Activated CD4-positive, alpha-beta T cell treated with anti-CD3 and anti-CD28 coated beads, Interleukin-2, amount 50 U/mL, for 48 hours (primary cell): ENCODE measurements at regions not wholly inside any gene's neighbourhood (a gene's known extent, or its start where the extent isn't known, plus 50 kb on each side); places are given as distances from the start of the nearest gene placed in this dataset.

Experiments used
- DNase-seq, 2 experiments: peaks; one replicate each; pipeline ENCODE4 v3.0.0-alpha.2; 2020

DNA sequence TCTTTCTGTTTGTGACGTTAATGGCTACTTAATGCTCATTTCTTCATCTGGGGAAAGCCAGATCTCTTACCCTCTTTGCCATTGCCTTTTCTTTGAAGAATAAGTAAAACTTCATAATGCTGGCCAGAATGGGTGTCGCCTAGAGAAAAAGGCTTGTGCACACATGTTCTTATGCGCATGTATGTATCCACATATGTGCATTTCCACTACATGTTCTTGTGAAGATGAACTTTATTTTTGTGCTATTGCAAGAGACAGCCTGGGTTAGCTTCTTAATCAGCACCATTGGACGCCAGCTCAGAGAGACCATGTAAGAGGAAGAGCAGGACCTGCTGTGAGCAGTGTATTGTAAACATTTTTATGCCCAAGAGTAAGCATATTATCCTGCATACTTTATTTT is 178.7 kb downstream of the SPRY1 start:
- no peak for DNase-seq

DNA sequence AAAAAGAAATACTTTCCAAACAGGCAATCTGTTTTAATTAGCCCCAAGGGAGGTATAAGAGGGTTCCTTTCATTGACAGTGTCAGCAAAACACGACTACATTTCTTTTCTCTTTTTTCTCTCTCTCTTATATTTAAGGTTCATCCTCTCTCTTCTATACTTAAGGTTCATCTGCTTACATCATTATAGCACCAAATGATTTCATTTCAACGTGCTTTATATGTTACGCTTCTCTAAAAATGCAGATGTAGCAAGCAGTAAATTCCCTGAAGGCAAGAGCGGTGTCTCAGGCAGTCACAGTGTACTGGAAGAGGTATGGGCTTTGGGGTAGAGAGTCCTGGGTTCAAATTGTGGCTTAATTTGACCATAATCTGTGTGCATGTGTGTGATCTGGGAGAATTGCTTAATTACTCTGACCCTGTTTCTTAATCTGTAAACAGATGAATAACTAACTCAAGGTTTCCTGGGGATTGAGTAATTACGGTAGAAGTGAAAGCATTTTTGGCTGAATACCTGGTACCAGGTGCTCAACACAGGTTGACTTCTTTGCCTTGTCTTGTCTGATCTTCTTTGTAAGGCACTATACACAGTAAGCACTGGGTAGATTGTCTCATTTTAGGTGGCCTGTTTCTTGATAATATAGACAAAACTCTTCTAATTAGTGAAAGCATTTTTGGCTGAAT is 180.8 kb downstream of the SPRY1 start:
- DNase-seq = no peak

DNA sequence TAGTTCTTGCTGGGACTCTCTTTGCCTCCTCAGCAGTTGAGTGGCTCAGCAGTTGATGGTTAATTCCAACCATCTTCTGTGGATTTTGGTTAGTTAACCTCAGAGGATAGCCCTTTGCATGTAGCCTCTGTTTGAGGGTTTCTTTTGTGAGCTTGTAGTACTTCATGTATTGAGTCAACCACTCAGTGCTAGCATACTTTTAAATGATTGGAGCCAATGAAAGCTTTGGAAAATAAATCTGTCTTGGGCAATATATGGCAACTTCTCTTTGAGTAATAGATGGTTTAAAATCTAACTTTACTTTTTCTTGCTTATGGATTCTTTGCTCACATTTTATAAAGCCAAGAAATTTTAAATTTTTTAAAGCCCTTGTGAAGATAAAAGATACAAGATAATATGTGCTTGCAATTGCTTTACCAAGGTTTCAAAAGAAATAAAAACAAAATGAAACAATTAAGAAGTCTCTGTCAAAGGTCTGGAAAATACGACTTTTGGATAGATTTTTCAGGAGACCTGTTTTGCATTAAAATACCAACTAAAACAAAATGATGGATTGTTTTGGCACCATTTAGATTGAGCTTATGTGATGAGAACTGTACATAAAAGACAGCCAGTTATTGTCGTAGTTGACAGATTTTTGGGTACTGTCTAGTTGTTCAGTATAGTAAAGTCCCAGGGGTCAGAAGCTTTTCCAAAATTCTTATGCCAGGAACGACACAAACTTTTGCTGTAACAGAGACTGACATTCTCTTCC is 181.9 kb downstream of the SPRY1 start:
- no peak for DNase-seq

DNA sequence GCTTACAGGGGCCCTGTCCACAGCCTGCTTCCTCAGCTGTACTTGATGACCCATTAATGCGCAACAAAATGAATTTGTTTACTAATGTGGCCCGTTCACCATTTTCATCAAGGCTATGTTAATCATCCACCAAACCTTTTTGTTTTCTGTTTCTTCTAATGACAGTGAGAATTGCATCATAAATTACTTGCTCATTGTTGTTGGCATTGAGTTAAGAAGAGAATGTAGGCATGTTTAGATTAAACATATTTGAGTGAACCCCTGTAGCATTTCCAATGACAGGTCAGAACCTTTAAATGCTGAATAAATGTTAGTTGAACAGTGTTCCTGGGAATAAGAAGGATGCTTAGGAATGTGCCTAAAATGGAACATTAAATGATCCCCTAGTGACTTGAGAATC is 183.4 kb downstream of the SPRY1 start:
- DNase-seq = no peak

DNA sequence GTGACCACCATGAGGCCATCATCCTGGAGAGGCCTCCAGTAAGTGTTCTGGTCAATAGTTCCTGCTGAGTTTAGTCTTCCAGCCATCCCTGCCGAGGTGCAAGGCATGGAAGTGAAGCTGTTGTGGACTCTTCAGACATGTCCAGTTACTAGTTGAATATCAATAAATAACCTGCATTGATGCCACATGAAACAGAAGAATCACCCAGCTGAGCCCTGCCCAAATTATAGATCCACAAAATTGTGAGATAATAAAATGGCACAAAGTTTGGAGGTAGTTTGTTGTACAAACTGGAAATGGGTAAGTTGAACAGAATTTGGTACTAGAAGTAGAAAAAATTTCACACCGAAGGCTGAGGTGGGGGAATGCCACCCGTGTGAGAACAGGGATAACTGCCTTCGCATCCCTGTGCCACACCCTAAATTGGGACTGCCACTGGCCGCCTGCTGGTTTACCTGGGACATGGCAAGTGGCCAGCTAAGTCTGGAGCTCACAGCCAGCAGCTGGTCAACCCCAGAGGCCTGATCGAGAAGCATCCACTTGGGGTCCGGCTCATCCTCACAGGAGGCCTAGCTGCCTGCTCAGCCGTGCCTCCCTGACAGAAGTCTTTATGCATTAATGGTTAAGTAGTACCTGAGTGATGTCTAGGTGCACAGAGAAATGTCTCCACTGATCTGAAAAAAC is 184.5 kb downstream of the SPRY1 start:
- DNase-seq = no peak

DNA sequence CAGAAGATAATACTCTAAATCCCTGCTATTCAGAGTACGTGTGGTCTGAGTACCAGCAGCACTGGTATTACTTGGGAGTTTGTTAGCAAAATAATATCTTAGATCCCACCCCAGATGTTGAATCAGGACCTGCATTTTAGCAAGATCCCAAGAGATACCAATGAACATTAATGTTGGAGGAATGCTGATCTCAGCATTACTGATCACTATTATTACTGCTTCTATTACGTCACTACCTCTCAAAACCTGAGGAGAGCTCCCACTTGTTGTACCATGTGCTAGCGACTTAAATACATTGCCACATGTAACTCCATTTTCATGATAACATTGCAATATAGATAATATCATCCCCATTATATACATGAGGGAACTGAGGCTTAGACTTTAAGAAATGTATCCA is 185.2 kb downstream of the SPRY1 start:
- DNase-seq = no peak

DNA sequence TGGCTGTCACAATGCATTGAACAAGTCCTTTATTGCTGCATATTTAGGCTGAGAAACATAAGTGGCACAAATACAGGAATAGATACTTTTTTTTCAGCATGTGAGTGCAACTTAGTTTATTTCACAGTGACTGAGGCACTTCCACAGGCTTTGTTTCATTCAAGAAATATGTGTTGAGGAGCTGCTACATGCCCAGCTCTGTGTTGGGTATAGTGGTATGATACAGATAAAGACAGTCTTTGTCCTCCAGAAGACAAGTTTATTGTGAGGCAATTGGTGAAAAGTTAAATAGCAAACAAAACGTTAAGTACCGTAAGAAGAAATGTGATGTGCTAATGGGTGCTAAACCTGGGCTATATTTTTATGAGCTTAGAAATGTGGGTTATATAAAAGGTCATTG is 186.4 kb downstream of the SPRY1 start:
- no peak for DNase-seq

DNA sequence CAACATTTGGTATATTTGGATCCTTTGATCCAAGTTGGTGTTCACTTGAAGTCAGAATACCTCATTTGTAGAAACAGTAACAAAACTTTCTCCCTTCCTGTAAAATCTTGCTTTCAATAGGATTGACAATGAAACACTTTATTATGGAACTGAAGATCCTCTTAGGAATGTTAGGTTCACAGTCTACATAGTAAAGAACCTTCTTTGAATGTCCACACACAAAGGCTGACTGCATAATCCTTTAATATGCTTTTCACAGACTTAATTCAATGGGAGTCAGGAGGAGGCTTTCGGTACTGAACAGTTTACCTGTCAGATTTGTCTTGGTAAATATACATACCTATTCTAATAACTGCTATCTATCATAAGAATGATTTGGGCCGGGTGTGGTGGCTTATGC is 188.5 kb downstream of the SPRY1 start:
- no peak for DNase-seq

DNA sequence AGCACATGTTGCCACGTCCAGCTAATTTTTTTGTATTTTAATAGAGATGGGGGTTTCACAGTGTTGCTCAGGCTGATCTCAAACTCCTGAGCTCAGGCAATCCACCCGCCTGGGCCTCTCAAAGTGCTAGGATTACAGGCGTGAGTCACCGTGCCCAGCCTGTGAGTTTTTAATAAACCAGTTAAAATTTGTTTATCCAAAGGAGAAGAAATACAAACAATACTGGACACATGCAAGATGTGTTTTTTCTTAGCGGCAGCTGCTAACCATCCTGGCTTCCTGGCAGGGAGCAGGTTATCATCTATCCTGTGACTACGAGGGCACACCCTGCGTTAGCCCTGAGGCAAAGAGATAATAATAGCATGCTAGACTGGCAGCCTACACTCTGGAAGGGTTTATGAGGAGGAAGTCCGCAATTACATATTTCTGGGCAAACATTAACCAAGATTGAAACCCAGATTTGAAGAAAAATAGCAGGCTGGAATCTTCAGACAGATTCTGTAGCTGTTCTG is 191.4 kb downstream of the SPRY1 start:
- DNase-seq = no peak

DNA sequence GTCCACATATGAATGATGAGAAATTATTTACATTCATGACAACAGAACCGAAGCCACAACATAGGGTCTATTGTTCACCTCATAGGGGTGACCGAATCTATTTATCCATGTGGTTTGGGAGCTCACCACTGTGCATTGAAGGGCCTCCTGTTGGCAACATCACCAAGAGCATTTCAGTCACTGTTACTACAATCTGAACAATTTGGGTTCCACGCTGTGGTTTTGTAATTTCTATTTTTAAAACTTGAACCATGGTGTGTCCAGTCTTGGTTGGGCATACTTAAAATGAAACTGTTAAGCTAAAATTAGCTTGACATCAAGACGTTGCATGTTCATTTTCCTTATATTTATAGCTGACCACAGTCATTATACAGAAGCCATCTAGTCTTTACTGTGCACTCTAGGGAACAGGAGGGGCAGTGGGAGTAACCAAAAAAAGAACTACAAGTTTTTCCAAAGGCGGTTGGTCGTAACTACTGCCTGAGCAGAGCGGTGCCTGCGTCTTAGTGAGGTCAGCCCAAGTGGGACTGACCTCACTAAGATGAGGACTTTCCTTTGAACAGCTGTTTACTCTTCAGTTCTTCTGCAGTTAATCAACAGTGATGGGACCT is 192.1 kb downstream of the SPRY1 start:
- DNase-seq = no peak

DNA sequence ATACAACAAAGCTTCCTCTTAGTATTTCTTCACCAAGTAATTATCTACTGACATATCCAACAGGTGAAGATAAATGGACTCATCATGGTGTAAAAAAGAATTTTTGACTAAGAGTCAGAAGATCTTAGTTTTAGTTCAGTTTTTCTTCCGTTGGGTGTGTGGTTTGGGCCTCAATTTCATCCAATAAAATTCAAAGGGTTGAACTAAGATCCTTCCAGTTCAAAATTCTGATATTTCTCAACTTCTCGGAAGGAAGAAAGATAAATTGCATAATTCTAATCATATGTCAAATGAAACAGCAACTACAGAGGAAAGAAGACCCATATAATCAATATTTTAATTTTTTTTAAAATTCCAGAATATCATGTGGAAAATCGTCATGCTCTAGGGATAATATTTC is 192.7 kb downstream of the SPRY1 start:
- no peak for DNase-seq

DNA sequence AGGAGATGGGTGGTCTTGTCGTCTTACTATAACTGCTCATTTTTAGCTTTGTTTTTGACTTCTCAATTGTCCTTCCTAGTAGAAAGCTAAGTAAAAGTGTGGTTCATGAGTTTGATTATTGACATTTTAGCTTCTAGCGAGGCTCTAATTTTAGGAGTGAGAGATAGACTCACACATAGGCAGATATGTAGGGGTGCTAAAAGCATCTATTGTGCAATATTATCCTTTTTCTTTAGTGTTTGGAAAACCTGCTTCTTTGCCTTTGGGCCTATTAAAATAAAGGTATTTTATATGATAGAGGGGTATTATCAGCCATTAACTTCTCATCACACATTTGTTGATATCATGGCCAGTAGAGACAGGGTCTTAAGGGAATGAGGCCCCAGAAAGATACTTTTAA is 195.3 kb downstream of the SPRY1 start:
- no peak for DNase-seq

DNA sequence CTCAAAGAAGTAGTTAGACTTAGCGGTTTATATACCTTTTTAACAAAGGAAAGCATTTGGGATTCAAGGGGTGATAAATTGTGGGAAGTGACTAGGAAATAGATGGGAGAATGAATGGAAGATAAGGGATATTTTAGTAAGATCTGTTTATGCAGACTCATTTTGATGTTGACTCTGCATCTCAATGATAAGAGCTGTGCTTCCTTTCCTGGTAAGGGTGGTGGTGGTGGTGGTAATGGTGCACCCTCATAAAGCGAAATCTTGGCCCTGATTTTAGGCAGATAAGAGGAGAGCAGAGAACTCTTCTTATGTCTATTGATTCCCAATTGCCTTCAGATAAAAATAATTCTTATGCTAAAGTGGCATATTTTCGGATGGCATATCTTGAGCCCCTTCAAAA is 197.1 kb downstream of the SPRY1 start:
- DNase-seq = no peak

DNA sequence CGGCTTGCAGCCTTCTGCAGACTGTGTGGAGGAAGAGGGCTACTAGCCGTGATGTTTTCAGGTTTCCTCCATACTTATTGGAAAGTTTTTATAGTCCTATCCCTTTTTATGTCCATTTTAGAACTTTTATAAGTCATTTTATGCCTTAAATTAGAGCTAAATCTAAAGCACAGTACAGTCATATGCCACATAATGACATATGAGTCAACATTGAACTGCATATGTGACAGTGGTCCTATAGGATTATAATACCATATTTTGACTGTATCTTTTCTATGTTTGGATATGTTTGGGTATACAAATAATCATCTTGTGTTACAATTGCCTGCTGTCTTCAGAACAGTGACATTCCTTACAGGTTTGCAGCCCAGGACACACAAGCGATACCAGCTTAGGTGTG is 200.2 kb downstream of the SPRY1 start:
- DNase-seq = no peak

DNA sequence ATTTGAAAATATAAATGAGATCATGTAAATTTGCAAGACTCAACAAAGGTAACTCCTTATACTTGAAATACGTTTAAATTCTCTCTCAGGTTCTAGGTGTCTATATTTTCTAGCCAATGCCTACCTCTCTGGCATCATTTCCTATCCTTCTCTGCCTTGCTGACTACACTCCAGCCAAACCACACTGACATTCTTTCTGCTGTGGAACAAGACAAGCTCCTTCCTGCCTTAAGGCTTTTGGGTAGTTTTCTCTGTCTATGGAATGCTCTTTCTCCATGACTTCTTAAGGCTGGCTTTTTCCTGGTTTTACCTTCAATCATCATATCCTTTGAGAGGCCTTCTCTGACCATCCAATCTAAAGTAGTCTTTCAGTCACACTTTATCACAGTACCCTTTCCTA is 201.0 kb downstream of the SPRY1 start:
- DNase-seq = no peak

DNA sequence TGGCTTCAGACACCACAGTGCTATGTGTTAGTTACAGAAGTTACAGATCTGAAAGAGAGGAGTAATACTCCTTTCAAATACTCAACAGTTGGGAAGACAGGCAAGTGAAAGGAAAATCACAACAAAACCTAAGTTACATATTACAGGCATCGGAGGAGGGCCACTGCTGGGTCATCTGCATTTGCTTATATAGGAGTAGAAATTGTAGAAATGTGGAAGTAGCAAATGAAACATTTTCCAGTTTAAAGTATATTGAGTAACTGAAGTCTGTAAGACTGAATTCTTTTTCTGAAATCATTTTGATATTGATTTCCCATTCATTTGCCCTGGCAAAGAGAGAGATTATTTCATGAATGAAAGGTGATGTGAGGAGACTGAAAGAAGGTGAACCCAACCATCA is 201.7 kb downstream of the SPRY1 start:
- no peak for DNase-seq

DNA sequence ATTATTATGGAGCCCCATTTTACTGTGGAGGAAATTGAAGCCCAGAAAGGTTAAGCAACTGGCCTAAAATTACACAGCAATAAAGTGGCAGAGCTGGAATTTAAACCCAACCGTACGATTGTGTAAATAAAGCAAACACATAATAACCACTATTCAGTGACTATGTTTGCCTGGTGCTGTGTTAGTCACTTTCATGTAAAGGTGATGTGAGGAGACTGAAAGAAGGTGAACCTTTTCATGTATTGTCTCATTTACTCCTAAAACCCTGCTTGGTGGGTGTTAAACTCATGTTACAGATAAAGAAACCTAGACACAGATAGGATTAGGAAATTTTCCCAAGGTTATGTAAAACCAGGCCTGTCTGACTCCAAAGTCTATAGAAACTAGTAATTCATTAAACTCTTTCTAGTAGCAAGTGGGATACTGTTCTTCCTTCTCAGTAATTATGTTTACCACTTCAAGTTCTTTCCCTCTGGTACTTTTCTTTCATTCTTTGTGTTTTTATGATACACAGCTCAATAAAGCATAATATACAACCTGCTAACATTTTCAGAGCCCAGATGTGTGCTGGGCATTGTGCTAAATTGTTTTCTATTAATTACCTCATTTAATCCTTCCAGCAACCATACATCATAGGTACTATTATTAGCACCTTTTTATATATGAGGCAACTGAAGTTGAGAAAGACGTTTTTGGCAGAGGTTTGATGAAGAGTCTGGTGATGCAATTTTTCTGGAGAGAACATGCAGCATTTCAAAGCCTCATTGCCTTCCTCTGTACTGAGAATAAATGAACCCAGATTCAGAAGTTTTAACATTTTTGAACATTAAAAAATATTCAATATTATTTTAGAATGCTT is 202.7 kb downstream of the SPRY1 start:
- DNase-seq = no peak

DNA sequence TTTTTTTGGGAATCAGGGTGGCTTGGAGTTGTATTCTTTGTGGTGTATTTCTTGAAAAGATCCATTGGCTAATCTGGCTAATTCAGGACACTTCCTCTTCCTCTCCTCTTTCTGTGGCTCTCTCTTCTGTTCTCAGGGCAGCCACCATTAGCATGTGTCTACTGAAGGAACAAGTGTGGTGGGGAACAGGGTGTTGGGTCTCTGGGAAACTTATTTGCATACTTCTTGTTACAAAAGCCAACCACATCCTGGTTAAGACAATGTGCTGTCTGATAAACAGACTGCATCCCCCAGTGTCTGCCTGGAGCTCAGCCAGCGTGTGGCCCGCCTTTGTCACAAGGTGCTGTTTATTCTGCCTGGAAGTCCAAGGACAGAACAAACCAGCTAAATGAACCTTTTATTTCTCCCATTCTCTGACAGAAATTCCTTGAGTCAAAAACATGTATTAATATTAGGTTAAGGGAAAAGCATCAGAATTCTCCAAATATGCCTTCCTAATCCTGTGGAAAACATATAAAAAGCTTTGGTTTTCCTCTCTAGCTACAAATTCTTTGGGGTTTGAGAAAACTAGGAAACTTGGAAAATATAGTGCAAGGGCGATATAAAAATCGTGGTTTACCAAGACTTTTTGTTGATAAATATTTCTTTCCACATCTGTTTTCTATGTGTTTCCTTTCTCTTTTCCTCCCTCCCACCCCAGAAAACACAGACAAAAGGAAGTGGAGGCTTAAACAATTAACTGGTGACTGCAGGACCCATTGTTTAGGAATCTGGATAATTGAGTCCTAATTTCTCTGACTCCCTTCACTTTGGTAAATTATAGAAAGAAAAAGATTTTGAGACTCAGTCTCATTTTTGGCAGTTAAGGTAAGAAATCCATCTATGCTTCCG is 203.6 kb downstream of the SPRY1 start:
- peak; percentile 7 to 8 for DNase-seq

DNA sequence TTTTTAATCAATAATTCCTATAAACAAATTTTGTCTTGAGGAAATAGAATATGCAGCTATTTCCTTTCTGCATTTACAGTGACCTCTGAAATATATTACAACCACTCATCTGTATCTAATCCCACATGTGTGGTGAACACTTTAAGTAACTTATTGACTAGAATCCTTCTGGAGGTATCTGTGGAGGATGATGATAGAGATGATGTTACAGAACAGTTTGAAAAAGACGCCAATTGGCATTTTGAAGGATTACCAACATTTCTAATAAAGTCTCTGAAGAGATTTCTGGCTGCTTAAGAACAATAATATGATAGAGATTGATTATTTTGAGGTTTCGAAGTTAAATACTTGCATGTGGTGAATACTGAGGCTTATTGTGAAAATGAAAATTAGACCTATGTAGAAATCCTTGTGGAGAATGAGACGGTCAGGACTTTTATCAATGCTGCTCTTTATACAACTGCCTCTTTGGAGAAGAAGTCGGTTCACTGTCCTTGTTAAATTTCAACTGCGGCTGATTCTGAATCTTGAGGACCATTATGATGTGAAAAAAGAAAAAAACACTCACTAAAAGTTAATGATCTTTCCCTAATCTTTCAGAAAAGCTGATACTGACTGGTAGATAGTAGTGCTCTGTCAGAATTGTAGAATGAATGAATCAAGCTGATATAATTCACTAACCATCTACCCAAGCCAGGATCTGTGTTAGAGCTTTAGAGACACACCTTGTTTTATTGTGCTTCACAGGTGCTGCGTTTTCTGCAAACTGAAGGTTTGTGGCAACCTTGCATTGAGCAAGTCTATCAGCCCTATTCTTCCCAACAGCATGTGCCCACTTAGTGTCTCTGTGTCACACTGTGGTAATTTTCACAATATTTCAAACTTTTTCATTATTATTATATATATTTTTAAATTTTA is 204.7 kb downstream of the SPRY1 start:
- no peak for DNase-seq

DNA sequence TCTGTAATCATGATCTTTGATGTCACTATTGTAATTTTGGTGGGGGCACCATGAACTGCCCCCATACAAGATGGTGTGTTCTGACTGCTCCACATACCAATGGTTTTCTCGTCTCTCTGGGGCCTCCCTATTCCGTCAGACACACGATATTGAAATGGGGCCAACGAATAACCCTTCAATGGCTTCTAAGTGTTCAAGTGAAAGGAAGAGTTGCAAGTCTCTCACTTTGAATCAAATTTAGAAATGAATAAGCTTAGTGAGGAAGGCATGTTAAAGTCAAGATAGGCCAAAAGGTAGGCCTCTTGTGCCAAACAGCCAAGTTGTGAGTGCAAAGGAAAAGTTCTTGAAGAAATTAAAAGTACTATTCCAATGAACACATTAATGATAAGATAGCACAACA is 205.4 kb downstream of the SPRY1 start:
- no peak for DNase-seq
